ENCODE measurements at regions not wholly inside any gene's neighbourhood (a gene's known extent, or its start where the extent isn't known, plus 50 kb on each side); places are given as distances from the start of the nearest gene placed in this dataset.

DNA sequence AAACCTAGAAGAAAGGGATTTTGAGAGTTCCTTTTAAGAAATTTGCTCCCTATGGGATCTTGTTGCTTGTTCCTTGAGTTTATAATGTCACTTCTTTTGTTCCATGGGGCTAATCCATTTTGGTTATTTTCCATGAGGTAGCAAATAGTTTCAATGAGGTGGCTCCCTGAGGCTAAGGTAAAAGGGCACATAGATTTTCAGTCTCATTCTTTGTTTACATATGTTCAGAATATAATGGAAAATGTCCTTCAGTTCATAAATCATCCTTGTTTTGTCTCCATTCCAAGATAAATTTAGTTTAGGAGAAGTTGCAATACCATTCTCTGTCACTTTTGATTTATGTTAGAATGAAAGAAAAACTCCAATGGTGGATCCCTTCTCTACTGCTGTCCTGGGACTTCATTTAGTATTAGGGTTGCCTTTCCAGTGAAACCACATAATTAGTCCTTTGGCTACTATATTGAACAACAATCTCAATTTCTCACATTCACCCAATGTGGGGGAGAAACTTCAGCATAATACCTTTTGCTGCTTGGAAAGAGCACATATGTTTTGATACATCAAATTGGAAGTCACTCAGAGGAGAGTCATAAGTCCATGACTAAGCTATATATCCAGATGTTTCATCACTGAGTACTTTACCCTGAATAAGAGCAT is 80.9 kb upstream of the ADAMTS5 start:
- TF ChIP-seq POLR2A (IDR thresholded peaks at IDR 0.05; ENCODE audit: low read depth, low read length), result no peak
- no peak for TF ChIP-seq POLR2AphosphoS5 (IDR thresholded peaks at IDR 0.05; ENCODE audit: insufficient read depth, low read depth, low read length)
